ENCODE measurements at regions not wholly inside any gene's neighbourhood (a gene's known extent, or its start where the extent isn't known, plus 50 kb on each side); places are given as distances from the start of the nearest gene placed in this dataset.
"Not testable (repeated sequence)": the region's sequence is repeated elsewhere in the genome, so short reads cannot be mapped to it uniquely, and the experiment has no call there.

GRCh38 chr3:139134678-139135372 is 90.1 kb upstream of the PRR23C start:
- no peak for DNase-seq (ENCODE audit: low spot score)

GRCh38 chr3:139135657-139136056 is 91.0 kb upstream of the PRR23C start:
- DNase-seq (ENCODE audit: low spot score), result no peak

DNA sequence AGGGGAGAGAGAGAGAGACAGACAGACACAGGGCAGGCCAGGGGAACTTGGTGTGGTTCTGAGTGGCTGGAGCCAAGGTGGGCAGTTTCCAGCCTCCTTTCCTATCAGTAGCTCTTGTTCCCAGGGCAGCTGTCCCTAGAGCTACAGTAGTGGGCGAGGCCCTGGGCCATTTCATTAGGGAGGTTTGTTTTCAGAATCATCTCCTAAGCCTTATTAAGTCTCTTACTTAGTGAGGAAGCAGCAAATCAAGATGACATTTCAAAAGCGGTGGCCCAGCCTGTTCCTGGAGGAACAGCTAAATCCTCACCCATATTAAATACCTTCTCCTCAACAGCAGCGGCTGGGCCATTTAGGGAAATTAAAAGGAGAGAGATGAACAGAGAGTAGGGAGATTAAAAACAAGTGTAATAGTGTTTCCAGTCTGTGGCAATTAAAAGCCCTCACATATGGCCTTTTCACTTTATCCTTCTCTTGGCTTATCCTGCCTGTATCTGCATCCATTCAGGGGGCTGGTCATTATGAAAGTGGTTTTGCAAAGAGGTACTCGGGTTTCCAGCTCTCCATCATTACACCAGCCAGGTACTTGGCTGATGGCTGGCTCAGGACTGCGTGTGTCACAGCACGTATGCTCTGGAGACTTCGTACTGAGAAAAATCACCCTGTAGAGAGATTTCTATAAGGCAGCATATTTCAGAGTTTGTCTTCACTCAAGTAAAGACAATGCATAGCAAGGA is 91.9 kb upstream of the PRR23C start:
- no peak for DNase-seq (ENCODE audit: low spot score)

- no peak for DNase-seq (ENCODE audit: low spot score)
Observed at GRCh38 chr3:139140553-139140952, 95.9 kb upstream of the PRR23C start.

DNA sequence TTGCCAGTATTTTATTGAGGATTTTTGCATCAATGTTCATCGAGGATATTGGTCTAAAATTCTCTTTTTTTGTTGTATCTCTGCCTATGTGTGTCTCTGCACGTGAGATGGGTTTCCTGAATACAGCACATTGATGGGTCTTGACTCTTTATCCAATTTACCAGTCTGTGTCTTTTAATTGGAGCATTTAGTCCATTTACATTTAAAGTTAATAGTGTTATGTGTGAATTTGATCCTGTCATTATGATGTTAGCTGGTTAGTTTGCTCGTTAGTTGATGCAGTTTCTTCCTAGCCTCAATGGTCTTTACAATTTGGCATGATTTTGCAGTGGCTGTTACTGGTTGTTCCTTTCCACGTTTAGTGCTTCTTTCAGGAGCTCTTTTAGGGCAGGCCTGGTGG is 101.3 kb upstream of the PRR23C start:
- not testable (repeated sequence) for DNase-seq (ENCODE audit: low spot score)

GRCh38 chr3:139151530-139151929 is 106.8 kb upstream of the PRR23C start:
- no peak for DNase-seq (ENCODE audit: low spot score)

DNA sequence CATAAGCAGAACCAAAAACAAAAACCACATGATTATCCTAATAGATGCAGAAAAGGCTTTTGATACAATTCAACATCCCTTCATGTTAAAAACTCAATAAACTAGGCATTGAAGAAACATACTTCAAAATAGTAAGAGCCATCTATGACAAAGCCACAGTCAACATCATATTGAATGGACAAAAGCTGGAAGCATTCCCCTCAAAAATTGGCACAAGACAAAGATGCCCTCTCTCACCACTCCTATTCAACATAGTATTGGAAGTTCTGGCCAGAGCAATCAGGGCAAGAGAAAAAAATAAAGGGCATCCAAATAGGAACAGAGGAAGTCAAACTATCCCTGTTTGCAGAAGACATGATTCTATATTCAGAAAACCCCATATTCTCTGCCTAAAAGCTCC is 108.7 kb upstream of the PRR23C start:
- DNase-seq (ENCODE audit: low spot score), result not testable (repeated sequence)

DNA sequence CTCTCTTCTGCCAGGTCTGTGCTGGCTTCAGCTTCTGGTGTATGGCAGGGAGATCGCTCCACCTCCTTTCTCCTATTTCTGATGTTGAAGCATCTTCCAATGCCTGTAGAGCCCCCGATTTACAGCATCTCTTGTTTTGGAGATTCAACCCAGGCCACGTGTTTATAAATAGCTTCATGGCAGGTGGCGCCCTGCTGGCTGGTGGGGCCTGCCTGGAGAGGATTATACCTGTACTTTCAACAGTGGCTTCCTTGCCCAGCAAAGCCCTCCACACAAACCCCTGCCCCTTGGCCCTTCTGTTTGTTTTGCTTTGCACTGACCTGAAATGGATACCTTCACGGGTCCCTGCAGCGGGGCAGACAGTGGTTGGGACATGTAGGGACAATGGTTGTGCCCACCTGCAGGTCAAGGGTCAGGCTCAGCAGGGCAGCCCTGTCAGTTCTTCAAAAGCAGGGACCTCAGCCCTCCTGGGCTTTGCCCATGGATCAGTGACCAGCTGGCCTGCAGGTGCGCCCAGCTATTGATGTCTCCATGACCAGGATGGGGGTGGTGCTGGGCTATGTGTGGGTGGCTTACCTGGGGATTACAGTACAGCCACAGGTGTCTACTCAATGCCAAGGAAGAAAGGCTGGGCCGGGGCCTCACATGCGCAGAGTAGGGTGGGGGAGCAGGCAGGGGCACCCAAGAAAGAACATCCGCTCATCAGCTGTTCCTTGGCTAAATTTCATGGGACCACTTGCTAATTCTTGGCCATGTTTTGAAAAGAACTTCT is 112.7 kb upstream of the PRR23C start:
- DNase-seq (ENCODE audit: low spot score), result no peak

DNA sequence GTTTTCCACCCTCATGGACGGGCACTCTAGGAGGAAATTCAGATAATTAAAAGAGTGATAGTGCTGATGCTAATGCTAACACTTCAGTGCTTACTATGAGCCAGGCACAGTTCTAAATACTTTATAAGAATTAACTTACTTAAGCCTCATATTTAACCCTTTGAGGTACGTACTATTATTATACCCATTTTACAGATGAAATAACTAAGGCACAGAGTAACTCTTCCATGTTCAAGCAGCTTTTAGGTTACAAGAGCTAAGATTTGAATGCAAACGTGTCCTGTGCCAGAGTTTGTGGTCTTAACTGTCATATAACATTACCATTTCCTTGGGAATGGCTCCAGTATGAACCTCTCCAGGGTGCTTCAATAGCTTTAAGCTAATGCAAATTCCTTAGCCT is 114.7 kb upstream of the PRR23C start:
- DNase-seq (ENCODE audit: low spot score), result no peak

GRCh38 chr3:139173372-139174108 is 128.8 kb upstream of the PRR23C start:
- no peak for DNase-seq (ENCODE audit: low spot score)

- DNase-seq (ENCODE audit: low spot score), result no peak
Observed at GRCh38 chr3:139180489-139180888, 135.8 kb upstream of the PRR23C start.

- DNase-seq (ENCODE audit: low spot score), result no peak
Observed at GRCh38 chr3:139182143-139182542, 137.5 kb upstream of the PRR23C start.

DNA sequence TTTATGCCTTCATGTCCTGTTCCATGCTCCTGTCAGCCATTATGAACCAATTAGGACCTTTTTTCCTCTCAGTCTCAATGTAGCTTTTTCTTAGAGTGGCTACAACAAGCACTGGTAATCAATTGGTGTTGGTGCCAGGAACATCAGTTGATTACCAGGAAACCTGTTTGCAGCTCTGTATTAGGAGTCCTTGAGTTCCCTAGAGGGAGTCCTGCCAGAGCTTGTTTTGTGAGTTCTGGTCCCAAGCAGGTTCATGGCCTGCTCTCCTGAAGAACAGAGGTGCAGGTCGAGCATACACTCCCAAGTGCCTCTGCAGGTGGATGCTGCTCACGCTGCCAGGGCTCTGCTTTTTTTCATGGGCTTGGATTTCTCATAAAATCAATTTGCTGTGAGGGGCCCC is 137.9 kb upstream of the PRR23C start:
- no peak for DNase-seq (ENCODE audit: low spot score)

- DNase-seq (ENCODE audit: low spot score), result no peak
Observed at GRCh38 chr3:139185527-139185926, 140.8 kb upstream of the PRR23C start.

GRCh38 chr3:139187154-139187553 is 142.5 kb upstream of the PRR23C start:
- DNase-seq (ENCODE audit: low spot score), result peak; percentile 11

- DNase-seq (ENCODE audit: low spot score), result no peak
Observed at GRCh38 chr3:139187648-139188047, 143.0 kb upstream of the PRR23C start.

GRCh38 chr3:139189943-139190342 is 145.3 kb upstream of the PRR23C start:
- no peak for DNase-seq (ENCODE audit: low spot score)

- DNase-seq (ENCODE audit: low spot score), result not testable (repeated sequence)
Observed at GRCh38 chr3:139194421-139194820, 149.4 kb upstream of the MRPS22 start.

DNA sequence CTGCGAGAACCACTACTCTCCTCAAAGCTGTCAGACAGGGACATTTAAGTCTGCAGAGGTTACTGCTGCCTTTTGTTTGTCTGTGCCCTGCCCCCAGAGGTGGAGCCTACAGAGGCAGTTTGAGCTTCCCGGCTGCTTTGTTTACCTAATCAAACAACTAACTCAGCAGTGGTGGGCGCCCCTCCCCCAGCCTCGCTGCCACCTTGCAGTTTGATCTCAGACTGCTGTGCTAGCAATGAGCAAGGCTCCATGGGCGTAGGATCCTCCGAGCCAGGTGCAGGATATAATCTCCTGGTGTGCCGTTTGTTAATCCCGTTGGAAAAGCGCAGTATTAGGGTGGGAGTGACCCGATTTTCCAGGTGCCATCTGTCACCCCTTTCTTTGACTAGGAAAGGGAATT is 147.7 kb upstream of the MRPS22 start:
- not testable (repeated sequence) for DNase-seq (ENCODE audit: low spot score)

DNA sequence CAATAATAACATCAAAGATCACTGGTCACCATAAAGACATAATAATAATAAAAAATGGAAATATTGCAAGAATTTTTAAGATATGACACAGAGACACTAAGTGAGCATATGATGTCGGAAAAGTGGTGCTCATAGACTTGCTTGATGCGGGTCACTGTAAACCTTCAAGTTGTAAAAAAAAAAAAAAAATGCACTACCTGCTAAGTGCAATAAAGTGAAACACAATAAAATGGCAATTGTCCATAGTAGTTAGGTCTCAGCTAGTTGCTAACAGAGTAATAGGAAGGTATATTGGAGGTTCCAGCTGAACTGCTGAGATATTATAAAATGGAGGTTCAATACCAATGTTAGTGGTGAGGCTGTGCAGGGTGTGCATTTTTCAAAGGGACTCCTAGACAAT is 146.6 kb upstream of the MRPS22 start:
- DNase-seq (ENCODE audit: low spot score), result no peak

DNA sequence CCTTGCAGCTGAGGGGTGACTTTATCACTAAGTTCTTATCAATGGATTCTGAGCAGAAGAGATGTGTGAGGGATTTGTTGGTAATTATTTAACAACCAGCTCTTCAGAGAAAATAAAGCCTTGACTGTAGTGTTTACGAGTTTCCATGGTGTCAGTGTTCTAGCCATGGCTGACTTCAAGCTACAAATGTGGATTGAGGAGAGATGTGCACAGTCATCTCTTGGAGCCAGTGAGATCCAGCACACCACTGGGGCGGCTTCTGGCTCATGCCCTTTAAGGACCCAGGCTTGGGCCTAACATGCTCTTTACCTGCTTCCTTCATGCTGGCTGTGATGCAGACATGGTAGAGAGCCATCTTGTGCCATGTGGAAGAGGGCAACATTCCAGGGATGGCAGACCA is 145.6 kb upstream of the MRPS22 start:
- no peak for DNase-seq (ENCODE audit: low spot score)

- no peak for DNase-seq (ENCODE audit: low spot score)
Observed at GRCh38 chr3:139198929-139199328, 144.9 kb upstream of the MRPS22 start.
